Testis (tissue), 2 donors: ENCODE measurements at regions not wholly inside any gene's neighbourhood (a gene's known extent, or its start where the extent isn't known, plus 50 kb on each side); places are given as distances from the start of the nearest gene placed in this dataset.

Experiments
- CTCF ChIP-seq, 3 experiments: fragments of 450-650 bp in 2 of 3; fragments of 200-600 bp in 1 of 3; sonication (generic) in 1 of 3; IDR thresholded peaks; one replicate each; pipeline ENCODE4 v1.5.1; 2016 to 2019; ENCODE audit warnings: antibody characterized with exemption in 3 of 3, mild to moderate bottlenecking in 2 of 3, moderate library complexity in 1 of 3
- POLR2A ChIP-seq: fragments of 450-650 bp; IDR thresholded peaks from one replicate; pipeline ENCODE4 v1.6.1; 2017; ENCODE audit warnings: antibody characterized with exemption, mild to moderate bottlenecking, moderate library complexity

GRCh38 chr3:28678086-28678485 is 329.5 kb upstream of the AZI2 start:
- no peak for TF ChIP-seq CTCF (IDR thresholded peaks at IDR 0.05)
- TF ChIP-seq POLR2A, result no peak
